GM18867 (cell line): ENCODE measurements at regions not wholly inside any gene's neighbourhood (a gene's known extent, or its start where the extent isn't known, plus 50 kb on each side); places are given as distances from the start of the nearest gene placed in this dataset.
"Not testable (repeated sequence)": the region's sequence is repeated elsewhere in the genome, so short reads cannot be mapped to it uniquely, and the experiment has no call there.

Experiments
- ATAC-seq: cut with Tn5 transposase; IDR thresholded peaks from one replicate; pipeline ENCODE4 v1.9.1; 2021; ENCODE audit warnings: mild to moderate bottlenecking, moderate library complexity; ENCODE audit not compliant: unreplicated experiment

GRCh38 chr19:30066781-30067759, 125.0 kb downstream of the URI1 start:
- ATAC-seq, result no peak

- not testable (repeated sequence) for ATAC-seq
Observed at GRCh38 chr19:30067956-30068506, 126.0 kb downstream of the URI1 start.

GRCh38 chr19:30068528-30069395, 126.7 kb downstream of the URI1 start:
- no peak for ATAC-seq

- no peak for ATAC-seq
Observed at GRCh38 chr19:30069535-30070197, 127.6 kb downstream of the URI1 start.

GRCh38 chr19:30070198-30070967, 128.3 kb downstream of the URI1 start:
- no peak for ATAC-seq

- no peak for ATAC-seq
Observed at GRCh38 chr19:30070968-30071632, 129.1 kb downstream of the URI1 start.

- no peak for ATAC-seq
Observed at GRCh38 chr19:30071871-30072270, 129.8 kb downstream of the URI1 start.

GRCh38 chr19:30073152-30074000, 131.3 kb downstream of the URI1 start:
- ATAC-seq, result no peak

- ATAC-seq, result no peak
Observed at GRCh38 chr19:30074096-30074495, 132.1 kb downstream of the URI1 start.

GRCh38 chr19:30074741-30075715, 133.0 kb downstream of the URI1 start:
- ATAC-seq, result no peak

GRCh38 chr19:30076101-30076551, 134.1 kb downstream of the URI1 start:
- ATAC-seq, result no peak

GRCh38 chr19:30076751-30077670, 135.0 kb downstream of the URI1 start:
- no peak for ATAC-seq

GRCh38 chr19:30077851-30078355, 135.9 kb downstream of the URI1 start:
- ATAC-seq, result no peak

- ATAC-seq, result no peak
Observed at GRCh38 chr19:30078381-30078910, 136.4 kb downstream of the URI1 start.

GRCh38 chr19:30079200-30079599, 137.2 kb downstream of the URI1 start:
- ATAC-seq, result no peak

- ATAC-seq, result no peak
Observed at GRCh38 chr19:30082168-30082567, 140.1 kb downstream of the URI1 start.
